GM12872 (cell line): ENCODE measurements at regions not wholly inside any gene's neighbourhood (a gene's known extent, or its start where the extent isn't known, plus 50 kb on each side); places are given as distances from the start of the nearest gene placed in this dataset.

ENCODE experiments used
- TF ChIP-seq, protein P1 (sequence below): IDR thresholded peaks from 3 replicates; pipeline ENCODE4 v1.5.1; 2011; ENCODE audit warnings: low read depth, mild to moderate bottlenecking, low read length, moderate library complexity; ENCODE audit not compliant: insufficient read depth

GRCh38 chr5:56523790-56524575 lies 290.9 kb upstream of the ANKRD55 start:
- TF ChIP-seq, protein P1, sequence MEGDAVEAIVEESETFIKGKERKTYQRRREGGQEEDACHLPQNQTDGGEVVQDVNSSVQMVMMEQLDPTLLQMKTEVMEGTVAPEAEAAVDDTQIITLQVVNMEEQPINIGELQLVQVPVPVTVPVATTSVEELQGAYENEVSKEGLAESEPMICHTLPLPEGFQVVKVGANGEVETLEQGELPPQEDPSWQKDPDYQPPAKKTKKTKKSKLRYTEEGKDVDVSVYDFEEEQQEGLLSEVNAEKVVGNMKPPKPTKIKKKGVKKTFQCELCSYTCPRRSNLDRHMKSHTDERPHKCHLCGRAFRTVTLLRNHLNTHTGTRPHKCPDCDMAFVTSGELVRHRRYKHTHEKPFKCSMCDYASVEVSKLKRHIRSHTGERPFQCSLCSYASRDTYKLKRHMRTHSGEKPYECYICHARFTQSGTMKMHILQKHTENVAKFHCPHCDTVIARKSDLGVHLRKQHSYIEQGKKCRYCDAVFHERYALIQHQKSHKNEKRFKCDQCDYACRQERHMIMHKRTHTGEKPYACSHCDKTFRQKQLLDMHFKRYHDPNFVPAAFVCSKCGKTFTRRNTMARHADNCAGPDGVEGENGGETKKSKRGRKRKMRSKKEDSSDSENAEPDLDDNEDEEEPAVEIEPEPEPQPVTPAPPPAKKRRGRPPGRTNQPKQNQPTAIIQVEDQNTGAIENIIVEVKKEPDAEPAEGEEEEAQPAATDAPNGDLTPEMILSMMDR: no peak

DNA sequence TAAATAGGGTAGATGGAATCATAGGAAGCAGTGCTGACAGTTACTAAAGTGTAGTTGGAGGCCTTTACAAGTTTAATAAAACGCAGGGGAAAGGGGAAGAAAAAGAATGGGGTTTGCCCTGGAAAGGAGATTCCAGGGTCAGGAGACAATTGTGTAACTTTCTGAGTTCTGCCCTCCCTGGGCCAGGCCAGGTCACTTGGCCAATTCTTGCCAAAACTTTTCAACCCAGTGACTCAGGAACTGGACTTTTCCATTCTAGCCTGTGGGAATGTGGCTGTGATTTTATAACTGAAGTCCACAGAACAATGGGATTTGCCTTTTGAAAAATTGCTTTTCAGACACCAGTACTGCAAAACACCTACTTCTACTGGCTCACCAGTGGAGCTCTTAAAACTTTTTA lies 289.8 kb upstream of the ANKRD55 start:
- TF ChIP-seq, protein P1: no peak

DNA sequence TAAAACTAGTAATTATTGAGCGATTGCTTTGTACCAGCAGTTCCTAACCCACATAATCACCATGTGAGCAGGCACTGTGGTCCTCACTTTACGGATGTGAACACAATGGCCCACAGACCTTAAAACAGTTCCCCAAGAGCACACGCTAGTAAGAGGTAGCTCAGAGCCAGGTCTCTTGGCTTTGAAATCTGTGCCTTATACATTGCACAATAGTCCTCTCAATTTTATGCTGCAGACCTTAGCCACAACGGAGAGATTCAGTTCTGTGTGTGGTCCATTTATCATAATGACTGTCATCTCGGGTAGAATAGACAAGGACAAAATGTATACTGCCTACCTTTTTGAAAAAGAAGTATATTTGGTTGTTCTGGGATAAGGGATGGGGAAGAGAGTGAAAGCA lies 289.0 kb upstream of the ANKRD55 start:
- TF ChIP-seq, protein P1: no peak

DNA sequence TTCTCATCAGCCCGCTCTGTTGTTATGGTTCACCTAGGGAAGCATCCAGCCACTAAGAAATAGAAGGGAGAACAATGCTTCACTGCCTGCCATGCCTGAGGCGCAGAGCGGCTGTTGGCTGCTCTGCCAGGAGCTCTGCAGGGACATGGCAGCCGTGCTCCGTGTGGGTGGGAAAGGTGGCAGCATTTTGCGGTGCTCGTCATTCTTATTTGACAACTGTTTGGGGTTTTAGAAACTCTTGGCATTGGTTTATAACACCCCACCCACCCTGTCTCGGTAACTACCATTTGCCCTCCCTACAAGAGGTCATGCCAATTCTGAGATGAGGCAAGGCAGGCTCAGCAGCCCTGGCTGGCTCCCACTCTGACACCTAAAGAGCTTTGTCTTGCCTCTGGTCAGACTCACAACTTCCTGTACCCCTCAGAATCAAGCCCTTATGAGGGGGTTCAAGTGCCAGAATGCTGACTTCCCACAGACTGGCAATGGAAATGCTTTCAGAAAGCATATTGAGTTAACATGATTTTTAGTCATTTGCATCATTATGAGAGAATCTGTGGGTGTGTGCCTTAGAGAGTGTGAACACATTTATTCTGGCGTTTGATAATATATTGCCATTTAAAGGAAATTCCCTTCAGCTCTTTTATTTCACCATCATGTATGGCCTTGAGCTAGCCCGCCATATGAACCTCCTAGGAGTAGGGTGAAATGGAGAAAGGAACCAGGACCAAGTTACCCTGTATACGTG lies 288.0 kb upstream of the ANKRD55 start:
- TF ChIP-seq, protein P1: no peak

DNA sequence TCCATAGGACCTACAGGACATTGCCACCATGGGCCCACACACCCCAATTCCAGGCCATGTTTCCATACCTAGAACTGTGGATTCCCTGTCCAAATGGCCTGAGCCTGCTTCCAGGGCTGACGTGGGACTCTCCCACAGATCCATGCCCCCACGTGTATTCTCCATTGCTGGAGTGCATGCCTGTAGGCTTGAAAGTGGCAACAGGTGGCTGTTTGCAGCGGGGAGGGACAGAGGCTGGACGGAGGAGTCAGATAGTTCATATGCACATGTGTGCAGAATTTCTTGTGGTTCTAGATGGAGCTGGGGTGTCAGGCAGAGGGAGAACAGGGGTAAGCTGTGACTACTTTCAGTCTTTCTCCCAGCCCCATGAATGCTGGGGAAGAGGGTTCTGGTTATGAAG lies 285.7 kb upstream of the ANKRD55 start:
- TF ChIP-seq, protein P1: no peak

GRCh38 chr5:56517011-56517416 lies 283.9 kb upstream of the ANKRD55 start:
- TF ChIP-seq, protein P1: no peak

DNA sequence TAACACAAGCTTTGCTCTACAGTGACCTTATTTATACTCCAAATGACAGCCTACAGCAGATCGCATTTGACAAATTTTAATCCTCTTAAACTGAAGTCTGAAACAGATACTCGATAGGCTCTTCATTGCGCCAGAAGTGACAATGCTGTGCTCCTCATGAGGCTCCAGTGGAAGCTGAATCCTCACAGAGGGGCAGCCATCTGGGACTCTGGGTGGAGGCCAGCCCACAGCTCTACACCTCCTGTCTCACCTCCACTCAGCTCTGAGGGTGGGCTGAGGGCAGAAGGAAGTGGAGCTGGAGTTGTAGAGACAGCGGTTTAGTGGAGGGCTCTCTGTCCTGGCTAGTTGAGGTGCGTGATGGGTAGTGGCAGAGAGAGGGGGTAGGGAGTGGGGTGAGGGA lies 283.3 kb upstream of the ANKRD55 start:
- TF ChIP-seq, protein P1: no peak
